WTC11 (cell line): ENCODE measurements at regions not wholly inside any gene's neighbourhood (a gene's known extent, or its start where the extent isn't known, plus 50 kb on each side); places are given as distances from the start of the nearest gene placed in this dataset.

Experiments
- ATAC-seq: fragments of 200-7000 bp; cut with Tn5 transposase; 2 replicates; pipeline ENCODE4 v1.10.0; 2021; ENCODE audit warnings: mild to moderate bottlenecking, moderate library complexity
- CTCF ChIA-PET: fragments of 300-600 bp; sonication (Branson Sonifier 250); formaldehyde crosslinking; loops from one replicate; lab custom pipeline; 2021; ENCODE audit warnings: antibody characterized with exemption; lab: Charles Lee
- POLR2A ChIA-PET: fragments of 350-600 bp; sonication (Branson Sonifier 250); formaldehyde crosslinking; loops from one replicate; lab custom pipeline; 2021; ENCODE audit warnings: antibody characterized with exemption; lab: Charles Lee
- DNase-seq: peaks from one replicate; pipeline ENCODE4 v3.0.0; 2021; ENCODE audit warnings: low spot score
- H3K27ac Mint-ChIP-seq: 2 replicates; pipeline ENCODE4 v1.8.0; 2021; ENCODE audit warnings: mixed read lengths
- H3K27me3 Mint-ChIP-seq: 2 replicates; pipeline ENCODE4 v1.8.0; 2021; ENCODE audit warnings: low read depth, mild to moderate bottlenecking, moderate library complexity, mixed read lengths
- H3K36me3 Mint-ChIP-seq: 2 replicates; pipeline ENCODE4 v1.8.0; 2021; ENCODE audit warnings: mixed read lengths
- H3K4me1 Mint-ChIP-seq: 2 replicates; pipeline ENCODE4 v1.8.0; 2022; ENCODE audit warnings: mixed read lengths
- H3K4me3 Mint-ChIP-seq: 2 replicates; pipeline ENCODE4 v1.8.0; 2021; ENCODE audit warnings: mild to moderate bottlenecking, moderate library complexity, mixed read lengths
- H3K9me3 Mint-ChIP-seq: 2 replicates; pipeline ENCODE4 v1.8.0; 2021; ENCODE audit warnings: mixed read lengths
- ATF1 ChIP-seq: sonication (generic); formaldehyde crosslinking; IDR thresholded peaks from 2 replicates; pipeline ENCODE4 v1.8.1; 2023; ENCODE audit warnings: mild to moderate bottlenecking, moderate library complexity, missing genetic modification reagents
- ELF4 ChIP-seq: sonication (generic); formaldehyde crosslinking; IDR thresholded peaks from 2 replicates; pipeline ENCODE4 v1.8.1; 2022; ENCODE audit warnings: low read depth, mild to moderate bottlenecking, moderate library complexity, missing genetic modification reagents
- ESRRA ChIP-seq: sonication (generic); formaldehyde crosslinking; IDR thresholded peaks from 2 replicates; pipeline ENCODE4 v1.8.1; 2022; ENCODE audit warnings: mild to moderate bottlenecking, missing genetic modification reagents, borderline replicate concordance
- ETV6 ChIP-seq: sonication (generic); formaldehyde crosslinking; IDR thresholded peaks from 2 replicates; pipeline ENCODE4 v1.8.1; 2022; ENCODE audit warnings: mild to moderate bottlenecking, missing genetic modification reagents
- HMGA2 ChIP-seq: fragments of 250-450 bp; sonication (Bioruptor Pico); IDR thresholded peaks from 2 replicates; pipeline ENCODE4 v1.4.0; 2021; ENCODE audit warnings: mild to moderate bottlenecking, moderate library complexity
- IRF2 ChIP-seq: sonication (generic); formaldehyde crosslinking; IDR thresholded peaks from 2 replicates; pipeline ENCODE4 v1.8.0; 2022; ENCODE audit warnings: low read depth, missing genetic modification reagents, borderline replicate concordance
- MXD4 ChIP-seq: fragments of 250-450 bp; sonication (Bioruptor Pico); IDR thresholded peaks from 2 replicates; pipeline ENCODE4 v1.8.0; 2021; ENCODE audit warnings: mild to moderate bottlenecking, moderate library complexity, borderline replicate concordance
- NR2C2 ChIP-seq: sonication (generic); formaldehyde crosslinking; IDR thresholded peaks from 2 replicates; pipeline ENCODE4 v1.8.0; 2022; ENCODE audit warnings: mild to moderate bottlenecking, missing genetic modification reagents
- RORB ChIP-seq: fragments of 250-450 bp; sonication (Bioruptor Pico); IDR thresholded peaks from 2 replicates; pipeline ENCODE4 v1.9.0; 2021; ENCODE audit warnings: mild to moderate bottlenecking
- TCF7 ChIP-seq: sonication (generic); formaldehyde crosslinking; IDR thresholded peaks from 2 replicates; pipeline ENCODE4 v1.8.0; 2022; ENCODE audit warnings: mild to moderate bottlenecking, low read depth, missing genetic modification reagents, moderate library complexity
- TEAD4 ChIP-seq: sonication (generic); formaldehyde crosslinking; IDR thresholded peaks from 2 replicates; pipeline ENCODE4 v1.8.0; 2022; ENCODE audit warnings: mild to moderate bottlenecking, missing genetic modification reagents
- ZNF138 ChIP-seq: sonication (generic); formaldehyde crosslinking; conservative IDR thresholded peaks from 2 replicates; pipeline ENCODE4 v1.8.1; 2022; ENCODE audit warnings: mild to moderate bottlenecking, moderate library complexity, missing genetic modification reagents
- ZNF219 ChIP-seq: sonication (generic); formaldehyde crosslinking; IDR thresholded peaks from 2 replicates; pipeline ENCODE4 v1.8.0; 2023; ENCODE audit warnings: missing genetic modification reagents, mild to moderate bottlenecking, borderline replicate concordance
- ZNF263 ChIP-seq: sonication (generic); formaldehyde crosslinking; IDR thresholded peaks from 2 replicates; pipeline ENCODE4 v1.8.1; 2022; ENCODE audit warnings: low read depth, mild to moderate bottlenecking, moderate library complexity, missing genetic modification reagents
- TF ChIP-seq, protein P1 (sequence below): sonication (generic); formaldehyde crosslinking; conservative IDR thresholded peaks from 2 replicates; pipeline ENCODE4 v1.8.1; 2023; ENCODE audit warnings: mild to moderate bottlenecking, low read depth, missing genetic modification reagents, moderate library complexity
- TF ChIP-seq, protein P2 (sequence below): sonication (generic); formaldehyde crosslinking; IDR thresholded peaks from 2 replicates; pipeline ENCODE4 v1.8.1; 2022; ENCODE audit warnings: low read depth, missing genetic modification reagents, borderline replicate concordance
- TF ChIP-seq, protein P3 (sequence below): sonication (generic); formaldehyde crosslinking; IDR thresholded peaks from 2 replicates; pipeline ENCODE4 v1.8.1; 2023; ENCODE audit warnings: mild to moderate bottlenecking, missing genetic modification reagents
- TF ChIP-seq, protein P4 (sequence below): sonication (generic); formaldehyde crosslinking; IDR thresholded peaks from 2 replicates; pipeline ENCODE4 v1.8.1; 2022; ENCODE audit warnings: mild to moderate bottlenecking, moderate library complexity, missing genetic modification reagents
- TF ChIP-seq, protein P5 (sequence below): sonication (generic); formaldehyde crosslinking; IDR thresholded peaks from 2 replicates; pipeline ENCODE4 v1.8.0; 2023; ENCODE audit warnings: missing genetic modification reagents
- TF ChIP-seq, protein P6 (sequence below): fragments of 250-450 bp; sonication (Bioruptor Pico); IDR thresholded peaks from 2 replicates; pipeline ENCODE4 v1.9.0; 2021; ENCODE audit warnings: mild to moderate bottlenecking, borderline replicate concordance

DNA sequence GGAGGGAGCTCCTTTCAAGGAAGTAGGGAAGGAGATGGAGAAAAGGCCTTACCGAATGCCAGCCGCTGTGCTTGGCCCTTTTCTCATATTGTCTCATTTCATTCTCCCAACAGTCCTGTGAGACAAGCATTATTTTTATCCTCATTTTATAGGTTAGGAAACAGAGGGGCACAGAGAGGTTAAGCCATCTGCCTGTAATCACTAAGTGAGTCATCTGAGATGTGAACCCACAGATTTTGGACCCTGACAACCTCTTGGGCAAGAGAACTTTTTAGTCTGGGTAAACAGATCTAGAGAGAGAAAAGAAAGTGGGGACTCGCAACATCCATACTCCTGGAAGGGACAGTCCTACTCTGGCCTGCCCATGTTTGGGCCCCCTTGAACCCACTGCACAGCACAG, 91.7 kb upstream of the LCLAT1 start (continued):
- TF ChIP-seq IRF2 (CRISPR knock-in tag) = no peak
- no peak for TF ChIP-seq ESRRA
- no peak for TF ChIP-seq MXD4 (CRISPR knock-in tag)
- no peak for TF ChIP-seq ETV6 (CRISPR knock-in tag)

DNA sequence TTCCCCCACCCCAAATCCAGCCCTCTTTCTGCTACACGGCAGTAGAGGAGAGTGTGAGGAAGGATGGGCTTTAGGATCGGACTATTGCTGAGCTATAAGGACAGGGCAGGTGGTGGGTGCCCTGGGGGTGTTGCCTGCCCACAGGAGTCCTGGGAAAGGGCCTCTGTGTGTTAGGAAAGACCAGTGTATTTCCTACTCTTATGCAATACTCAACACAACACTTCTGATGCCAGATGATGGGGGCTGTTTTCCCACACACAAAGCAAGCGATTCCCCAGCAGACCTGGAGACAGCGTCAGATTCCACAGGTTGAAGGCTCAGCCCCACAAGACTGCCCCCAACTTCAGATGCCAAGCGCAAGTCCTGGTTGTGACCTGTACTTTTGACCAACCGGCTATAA, 91.0 kb upstream of the LCLAT1 start:
- Mint-ChIP-seq H3K27ac (no peak overlapping the region), H3K36me3 (no peaks in the 10 kb centered on the region), H3K9me3 (no peaks in the 10 kb centered on the region), H3K27me3 (no peaks in the 10 kb centered on the region), H3K4me1 (peaks cover 6% of the 10 kb centered on the region), H3K4me3 (no peak overlapping the region)
- ChIA-PET POLR2A (no interaction called here), CTCF (no interaction called here)
- no peak for DNase-seq
- ATAC-seq = no peak
- TF ChIP-seq, protein P1, sequence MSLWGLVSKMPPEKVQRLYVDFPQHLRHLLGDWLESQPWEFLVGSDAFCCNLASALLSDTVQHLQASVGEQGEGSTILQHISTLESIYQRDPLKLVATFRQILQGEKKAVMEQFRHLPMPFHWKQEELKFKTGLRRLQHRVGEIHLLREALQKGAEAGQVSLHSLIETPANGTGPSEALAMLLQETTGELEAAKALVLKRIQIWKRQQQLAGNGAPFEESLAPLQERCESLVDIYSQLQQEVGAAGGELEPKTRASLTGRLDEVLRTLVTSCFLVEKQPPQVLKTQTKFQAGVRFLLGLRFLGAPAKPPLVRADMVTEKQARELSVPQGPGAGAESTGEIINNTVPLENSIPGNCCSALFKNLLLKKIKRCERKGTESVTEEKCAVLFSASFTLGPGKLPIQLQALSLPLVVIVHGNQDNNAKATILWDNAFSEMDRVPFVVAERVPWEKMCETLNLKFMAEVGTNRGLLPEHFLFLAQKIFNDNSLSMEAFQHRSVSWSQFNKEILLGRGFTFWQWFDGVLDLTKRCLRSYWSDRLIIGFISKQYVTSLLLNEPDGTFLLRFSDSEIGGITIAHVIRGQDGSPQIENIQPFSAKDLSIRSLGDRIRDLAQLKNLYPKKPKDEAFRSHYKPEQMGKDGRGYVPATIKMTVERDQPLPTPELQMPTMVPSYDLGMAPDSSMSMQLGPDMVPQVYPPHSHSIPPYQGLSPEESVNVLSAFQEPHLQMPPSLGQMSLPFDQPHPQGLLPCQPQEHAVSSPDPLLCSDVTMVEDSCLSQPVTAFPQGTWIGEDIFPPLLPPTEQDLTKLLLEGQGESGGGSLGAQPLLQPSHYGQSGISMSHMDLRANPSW (CRISPR knock-in tag) = no peak
- TF ChIP-seq TEAD4 (CRISPR knock-in tag) = no peak

DNA sequence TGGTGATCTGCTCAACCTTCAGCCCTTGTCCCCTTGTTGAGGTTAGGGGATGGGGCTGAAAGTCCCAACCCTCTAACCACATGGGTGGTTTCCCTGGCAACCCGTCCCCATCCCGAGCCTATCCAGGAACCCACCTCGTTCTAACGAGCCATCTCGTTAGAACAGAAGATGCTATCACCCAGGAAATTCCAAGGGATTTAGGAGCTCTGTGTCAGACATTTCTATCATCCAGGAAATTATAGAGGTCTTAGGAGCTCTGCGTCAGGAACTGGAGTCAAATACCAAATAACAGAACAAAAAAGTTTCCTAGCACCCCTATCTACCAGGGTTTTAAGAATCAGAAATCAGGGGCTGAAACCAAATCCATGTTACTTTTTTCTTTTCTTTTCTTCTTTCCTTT, 90.3 kb upstream of the LCLAT1 start:
- Mint-ChIP-seq H3K36me3 (no peaks in the 10 kb centered on the region), H3K9me3 (no peaks in the 10 kb centered on the region), H3K27me3 (no peaks in the 10 kb centered on the region), H3K27ac (no peak overlapping the region), H3K4me1 (no peaks in the 10 kb centered on the region), H3K4me3 (no peak overlapping the region)
- TF ChIP-seq ZNF219 (CRISPR knock-in tag) (no peak), TCF7 (no peak), ZNF263 (CRISPR knock-in tag) (no peak), ATF1 (CRISPR knock-in tag) (no peak)
- TF ChIP-seq, protein P2, sequence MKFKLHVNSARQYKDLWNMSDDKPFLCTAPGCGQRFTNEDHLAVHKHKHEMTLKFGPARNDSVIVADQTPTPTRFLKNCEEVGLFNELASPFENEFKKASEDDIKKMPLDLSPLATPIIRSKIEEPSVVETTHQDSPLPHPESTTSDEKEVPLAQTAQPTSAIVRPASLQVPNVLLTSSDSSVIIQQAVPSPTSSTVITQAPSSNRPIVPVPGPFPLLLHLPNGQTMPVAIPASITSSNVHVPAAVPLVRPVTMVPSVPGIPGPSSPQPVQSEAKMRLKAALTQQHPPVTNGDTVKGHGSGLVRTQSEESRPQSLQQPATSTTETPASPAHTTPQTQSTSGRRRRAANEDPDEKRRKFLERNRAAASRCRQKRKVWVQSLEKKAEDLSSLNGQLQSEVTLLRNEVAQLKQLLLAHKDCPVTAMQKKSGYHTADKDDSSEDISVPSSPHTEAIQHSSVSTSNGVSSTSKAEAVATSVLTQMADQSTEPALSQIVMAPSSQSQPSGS (CRISPR knock-in tag) = no peak
- ATAC-seq = no peak
- no peak for DNase-seq
- POLR2A ChIA-PET = no interaction called here
- CTCF ChIA-PET = no interaction called here

DNA sequence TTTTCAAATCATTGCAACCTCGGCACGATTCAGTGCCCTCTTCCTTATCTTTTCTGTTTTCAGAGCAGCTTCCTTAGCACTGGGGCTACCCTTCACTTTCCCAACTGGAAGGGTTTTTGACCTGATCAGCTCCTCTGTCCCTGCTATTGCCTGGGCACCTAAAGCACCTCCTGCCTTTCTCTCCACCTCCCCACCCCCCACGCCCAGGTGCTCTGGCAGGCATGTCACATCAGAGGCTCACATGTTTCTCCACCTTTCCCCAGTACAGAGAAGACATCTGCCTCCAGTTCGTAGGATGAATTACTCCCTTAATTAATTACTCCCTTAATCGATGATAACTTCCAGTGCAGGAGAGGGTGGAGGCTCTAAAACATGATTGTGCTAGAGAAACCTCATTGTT, 88.7 kb upstream of the LCLAT1 start:
- Mint-ChIP-seq H3K27ac (no peak overlapping the region), H3K9me3 (no peaks in the 10 kb centered on the region), H3K36me3 (no peaks in the 10 kb centered on the region), H3K27me3 (no peaks in the 10 kb centered on the region), H3K4me3 (no peak overlapping the region), H3K4me1 (peaks cover 5% of the 10 kb centered on the region)
- no peak for ATAC-seq
- DNase-seq = no peak
- CTCF ChIA-PET = interaction anchor here (1.7 kb wide), 1 partner anchor 353 kb away, joined by 5 read pairs; no protein-coding TSS in a partner anchor
- POLR2A ChIA-PET = no interaction called here
- TF ChIP-seq, protein P3, sequence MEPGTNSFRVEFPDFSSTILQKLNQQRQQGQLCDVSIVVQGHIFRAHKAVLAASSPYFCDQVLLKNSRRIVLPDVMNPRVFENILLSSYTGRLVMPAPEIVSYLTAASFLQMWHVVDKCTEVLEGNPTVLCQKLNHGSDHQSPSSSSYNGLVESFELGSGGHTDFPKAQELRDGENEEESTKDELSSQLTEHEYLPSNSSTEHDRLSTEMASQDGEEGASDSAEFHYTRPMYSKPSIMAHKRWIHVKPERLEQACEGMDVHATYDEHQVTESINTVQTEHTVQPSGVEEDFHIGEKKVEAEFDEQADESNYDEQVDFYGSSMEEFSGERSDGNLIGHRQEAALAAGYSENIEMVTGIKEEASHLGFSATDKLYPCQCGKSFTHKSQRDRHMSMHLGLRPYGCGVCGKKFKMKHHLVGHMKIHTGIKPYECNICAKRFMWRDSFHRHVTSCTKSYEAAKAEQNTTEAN (CRISPR knock-in tag) = no peak
- TF ChIP-seq ZNF138 (CRISPR knock-in tag) (no peak), RORB (CRISPR knock-in tag) (no peak), ELF4 (CRISPR knock-in tag) (no peak), HMGA2 (CRISPR knock-in tag) (no peak), NR2C2 (CRISPR knock-in tag) (no peak)
- TF ChIP-seq, protein P4, sequence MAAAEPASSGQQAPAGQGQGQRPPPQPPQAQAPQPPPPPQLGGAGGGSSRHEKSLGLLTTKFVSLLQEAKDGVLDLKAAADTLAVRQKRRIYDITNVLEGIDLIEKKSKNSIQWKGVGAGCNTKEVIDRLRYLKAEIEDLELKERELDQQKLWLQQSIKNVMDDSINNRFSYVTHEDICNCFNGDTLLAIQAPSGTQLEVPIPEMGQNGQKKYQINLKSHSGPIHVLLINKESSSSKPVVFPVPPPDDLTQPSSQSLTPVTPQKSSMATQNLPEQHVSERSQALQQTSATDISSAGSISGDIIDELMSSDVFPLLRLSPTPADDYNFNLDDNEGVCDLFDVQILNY (CRISPR knock-in tag) = no peak
- TF ChIP-seq, protein P5, sequence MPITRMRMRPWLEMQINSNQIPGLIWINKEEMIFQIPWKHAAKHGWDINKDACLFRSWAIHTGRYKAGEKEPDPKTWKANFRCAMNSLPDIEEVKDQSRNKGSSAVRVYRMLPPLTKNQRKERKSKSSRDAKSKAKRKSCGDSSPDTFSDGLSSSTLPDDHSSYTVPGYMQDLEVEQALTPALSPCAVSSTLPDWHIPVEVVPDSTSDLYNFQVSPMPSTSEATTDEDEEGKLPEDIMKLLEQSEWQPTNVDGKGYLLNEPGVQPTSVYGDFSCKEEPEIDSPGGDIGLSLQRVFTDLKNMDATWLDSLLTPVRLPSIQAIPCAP (CRISPR knock-in tag) = no peak
- TF ChIP-seq, protein P6, sequence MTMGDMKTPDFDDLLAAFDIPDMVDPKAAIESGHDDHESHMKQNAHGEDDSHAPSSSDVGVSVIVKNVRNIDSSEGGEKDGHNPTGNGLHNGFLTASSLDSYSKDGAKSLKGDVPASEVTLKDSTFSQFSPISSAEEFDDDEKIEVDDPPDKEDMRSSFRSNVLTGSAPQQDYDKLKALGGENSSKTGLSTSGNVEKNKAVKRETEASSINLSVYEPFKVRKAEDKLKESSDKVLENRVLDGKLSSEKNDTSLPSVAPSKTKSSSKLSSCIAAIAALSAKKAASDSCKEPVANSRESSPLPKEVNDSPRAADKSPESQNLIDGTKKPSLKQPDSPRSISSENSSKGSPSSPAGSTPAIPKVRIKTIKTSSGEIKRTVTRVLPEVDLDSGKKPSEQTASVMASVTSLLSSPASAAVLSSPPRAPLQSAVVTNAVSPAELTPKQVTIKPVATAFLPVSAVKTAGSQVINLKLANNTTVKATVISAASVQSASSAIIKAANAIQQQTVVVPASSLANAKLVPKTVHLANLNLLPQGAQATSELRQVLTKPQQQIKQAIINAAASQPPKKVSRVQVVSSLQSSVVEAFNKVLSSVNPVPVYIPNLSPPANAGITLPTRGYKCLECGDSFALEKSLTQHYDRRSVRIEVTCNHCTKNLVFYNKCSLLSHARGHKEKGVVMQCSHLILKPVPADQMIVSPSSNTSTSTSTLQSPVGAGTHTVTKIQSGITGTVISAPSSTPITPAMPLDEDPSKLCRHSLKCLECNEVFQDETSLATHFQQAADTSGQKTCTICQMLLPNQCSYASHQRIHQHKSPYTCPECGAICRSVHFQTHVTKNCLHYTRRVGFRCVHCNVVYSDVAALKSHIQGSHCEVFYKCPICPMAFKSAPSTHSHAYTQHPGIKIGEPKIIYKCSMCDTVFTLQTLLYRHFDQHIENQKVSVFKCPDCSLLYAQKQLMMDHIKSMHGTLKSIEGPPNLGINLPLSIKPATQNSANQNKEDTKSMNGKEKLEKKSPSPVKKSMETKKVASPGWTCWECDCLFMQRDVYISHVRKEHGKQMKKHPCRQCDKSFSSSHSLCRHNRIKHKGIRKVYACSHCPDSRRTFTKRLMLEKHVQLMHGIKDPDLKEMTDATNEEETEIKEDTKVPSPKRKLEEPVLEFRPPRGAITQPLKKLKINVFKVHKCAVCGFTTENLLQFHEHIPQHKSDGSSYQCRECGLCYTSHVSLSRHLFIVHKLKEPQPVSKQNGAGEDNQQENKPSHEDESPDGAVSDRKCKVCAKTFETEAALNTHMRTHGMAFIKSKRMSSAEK (CRISPR knock-in tag) = no peak
